Colonic mucosa (tissue), 4 donors: ENCODE measurements at regions not wholly inside any gene's neighbourhood (a gene's known extent, or its start where the extent isn't known, plus 50 kb on each side); places are given as distances from the start of the nearest gene placed in this dataset.

Source experiments
- DNase-seq: peaks from one replicate; pipeline ENCODE4 v3.0.0-alpha.2; 2020
- H3K27ac ChIP-seq: fragments of 200-600 bp; one replicate; pipeline ENCODE4 v1.8.0; 2021
- H3K27me3 ChIP-seq: fragments of 200-600 bp; one replicate; pipeline ENCODE4 v1.8.0; 2021
- H3K36me3 ChIP-seq: fragments of 200-600 bp; one replicate; pipeline ENCODE4 v1.8.0; 2021
- H3K4me1 ChIP-seq: fragments of 200-600 bp; one replicate; pipeline ENCODE4 v1.8.0; 2021; ENCODE audit warnings: mild to moderate bottlenecking
- H3K4me3 ChIP-seq: fragments of 200-600 bp; one replicate; pipeline ENCODE4 v1.8.0; 2021
- H3K9ac ChIP-seq, 2 donors: one replicate each; pipeline ENCODE4 v1.7.0; 2013; ENCODE audit warnings: control low read depth in 2 of 2, low read depth in 2 of 2, low read length in 2 of 2
- H3K9me3 ChIP-seq: fragments of 200-600 bp; one replicate; pipeline ENCODE4 v1.8.0; 2021
- intact Hi-C: fragments of 100-400 bp; cut with DNase I; formaldehyde crosslinking; loops from one replicate; pipeline ENCODE4 v1.14.1; 2022
- TF ChIP-seq, protein P1 (sequence below): fragments of 200-600 bp; IDR thresholded peaks from one replicate; pipeline ENCODE4 v1.8.0; 2022; ENCODE audit warnings: antibody characterized with exemption, mild to moderate bottlenecking
- donor health status: healthy.
- donor health status: DM: no; HTN: no; CAD: no.
- donor health status: DM: no; HTN: no; CAD: no.

GRCh38 chr5:92923885-92924284 lies 657.1 kb downstream of the NR2F1-AS1 start:
- no peaks in the 10 kb centered on the region for H3K4me1 ChIP-seq
- no peaks in the 10 kb centered on the region for H3K36me3 ChIP-seq
- no peaks in the 10 kb centered on the region for H3K9me3 ChIP-seq
- no peak overlapping the region for H3K27ac ChIP-seq
- intact Hi-C loops, result no loop called here
- H3K9ac ChIP-seq, result no peak overlapping the region
- H3K4me3 ChIP-seq, result no peak overlapping the region
- DNase-seq, result no peak
- TF ChIP-seq, protein P1, sequence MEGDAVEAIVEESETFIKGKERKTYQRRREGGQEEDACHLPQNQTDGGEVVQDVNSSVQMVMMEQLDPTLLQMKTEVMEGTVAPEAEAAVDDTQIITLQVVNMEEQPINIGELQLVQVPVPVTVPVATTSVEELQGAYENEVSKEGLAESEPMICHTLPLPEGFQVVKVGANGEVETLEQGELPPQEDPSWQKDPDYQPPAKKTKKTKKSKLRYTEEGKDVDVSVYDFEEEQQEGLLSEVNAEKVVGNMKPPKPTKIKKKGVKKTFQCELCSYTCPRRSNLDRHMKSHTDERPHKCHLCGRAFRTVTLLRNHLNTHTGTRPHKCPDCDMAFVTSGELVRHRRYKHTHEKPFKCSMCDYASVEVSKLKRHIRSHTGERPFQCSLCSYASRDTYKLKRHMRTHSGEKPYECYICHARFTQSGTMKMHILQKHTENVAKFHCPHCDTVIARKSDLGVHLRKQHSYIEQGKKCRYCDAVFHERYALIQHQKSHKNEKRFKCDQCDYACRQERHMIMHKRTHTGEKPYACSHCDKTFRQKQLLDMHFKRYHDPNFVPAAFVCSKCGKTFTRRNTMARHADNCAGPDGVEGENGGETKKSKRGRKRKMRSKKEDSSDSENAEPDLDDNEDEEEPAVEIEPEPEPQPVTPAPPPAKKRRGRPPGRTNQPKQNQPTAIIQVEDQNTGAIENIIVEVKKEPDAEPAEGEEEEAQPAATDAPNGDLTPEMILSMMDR, result no peak
- H3K27me3 ChIP-seq, result no peaks in the 10 kb centered on the region

DNA sequence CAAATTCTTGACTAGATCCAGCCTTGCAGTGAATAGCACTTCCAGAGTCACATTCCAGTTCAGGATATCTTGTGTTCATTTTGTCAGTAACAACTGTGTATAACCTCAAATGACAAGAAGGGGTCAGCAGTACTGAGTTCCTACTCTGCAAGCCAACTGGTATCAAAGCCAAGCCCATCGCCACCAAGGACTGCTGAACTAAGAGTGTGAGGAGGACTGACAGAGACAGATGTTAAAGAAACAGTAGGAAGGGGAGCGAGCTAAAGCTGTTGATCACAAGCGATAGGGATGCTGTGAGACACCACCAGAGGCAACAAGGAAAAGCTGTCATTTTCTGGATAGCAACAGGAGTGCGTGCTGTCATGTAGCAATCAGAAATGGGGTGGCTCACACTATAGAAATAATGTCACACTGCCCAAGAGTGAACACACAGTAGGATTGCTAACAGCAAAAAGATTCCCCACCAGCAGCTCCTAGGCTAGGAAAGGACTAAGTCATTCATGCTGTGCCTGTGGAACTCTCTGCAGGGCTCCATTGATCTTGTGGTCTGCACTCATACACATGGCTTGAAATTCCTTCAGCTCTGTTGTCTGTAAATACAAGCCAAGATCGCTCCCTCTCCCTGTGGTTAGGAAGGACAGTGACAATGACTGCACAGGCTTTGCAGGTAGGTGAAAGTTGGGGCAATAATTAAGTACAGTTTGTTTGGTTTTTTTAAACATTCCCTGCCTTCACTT lies 658.6 kb downstream of the NR2F1-AS1 start:
- DNase-seq, result no peak
- TF ChIP-seq, protein P1, result no peak
- Histone ChIP-seq H3K4me1 (no peaks in the 10 kb centered on the region), H3K9ac (no peak overlapping the region), H3K27ac (no peak overlapping the region), H3K36me3 (no peaks in the 10 kb centered on the region), H3K27me3 (no peaks in the 10 kb centered on the region), H3K9me3 (no peaks in the 10 kb centered on the region), H3K4me3 (no peak overlapping the region)
- intact Hi-C loops, result no loop called here

GRCh38 chr5:92917044-92917443 lies 664.0 kb downstream of the NR2F1-AS1 start:
- Histone ChIP-seq H3K4me1 (no peaks in the 10 kb centered on the region), H3K9ac (no peak overlapping the region), H3K27me3 (no peaks in the 10 kb centered on the region), H3K36me3 (no peaks in the 10 kb centered on the region), H3K27ac (no peak overlapping the region), H3K4me3 (no peak overlapping the region), H3K9me3 (no peaks in the 10 kb centered on the region)
- no peak for DNase-seq
- intact Hi-C loops, result no loop called here
- TF ChIP-seq, protein P1, result no peak

DNA sequence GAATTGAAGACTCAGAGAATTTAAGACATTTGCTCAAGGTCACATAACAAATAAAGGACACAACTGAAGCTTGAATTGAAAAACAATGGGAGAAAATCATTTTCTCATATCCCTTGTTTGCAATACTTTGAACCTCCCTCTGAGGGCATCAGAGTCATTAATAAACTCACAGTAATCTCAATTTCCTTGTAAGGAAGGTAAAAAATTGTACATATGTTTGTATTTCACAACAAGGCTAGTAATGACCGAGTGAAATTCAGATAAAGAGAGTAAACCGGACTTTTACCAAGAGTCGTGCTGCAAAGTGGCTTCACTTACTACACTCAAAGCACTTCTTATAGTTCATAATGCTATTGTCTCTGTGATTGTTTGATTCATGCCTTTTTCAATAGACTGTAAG lies 665.0 kb downstream of the NR2F1-AS1 start:
- Histone ChIP-seq H3K27ac (no peak overlapping the region), H3K9me3 (no peaks in the 10 kb centered on the region), H3K27me3 (no peaks in the 10 kb centered on the region), H3K36me3 (no peaks in the 10 kb centered on the region), H3K4me3 (no peak overlapping the region), H3K4me1 (no peaks in the 10 kb centered on the region), H3K9ac (no peak overlapping the region)
- no peak for DNase-seq
- intact Hi-C loops, result no loop called here
- TF ChIP-seq, protein P1, result no peak

DNA sequence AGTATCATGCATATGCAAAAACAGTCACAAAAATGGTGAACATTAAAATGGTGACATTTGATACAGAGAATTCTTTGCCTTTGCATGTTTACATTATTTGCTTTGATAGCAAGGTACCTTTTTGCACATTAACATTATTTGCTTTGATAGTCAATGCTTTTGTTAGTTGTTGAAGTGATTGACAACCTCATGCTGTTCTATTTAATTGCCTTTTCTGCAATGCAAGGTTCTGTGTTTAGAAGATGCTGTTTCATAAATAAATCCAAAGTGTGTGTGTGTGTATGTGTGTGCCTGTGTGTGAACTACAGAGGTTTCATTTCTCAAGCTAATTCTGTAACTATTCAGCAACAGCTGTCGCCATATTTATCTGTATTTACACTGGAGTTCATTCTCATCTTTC lies 668.7 kb downstream of the NR2F1-AS1 start:
- intact Hi-C loops, result no loop called here
- TF ChIP-seq, protein P1, result no peak

More for the DNA sequence above, 668.7 kb downstream of the NR2F1-AS1 start:
- no peaks in the 10 kb centered on the region for H3K27me3 ChIP-seq
- H3K9ac ChIP-seq, result no peak overlapping the region
- no peak for DNase-seq
- H3K4me1 ChIP-seq, result no peaks in the 10 kb centered on the region
- no peak overlapping the region for H3K4me3 ChIP-seq
- no peaks in the 10 kb centered on the region for H3K36me3 ChIP-seq
- H3K27ac ChIP-seq, result no peak overlapping the region
- no peaks in the 10 kb centered on the region for H3K9me3 ChIP-seq
